CD4-positive, CD25-positive, alpha-beta regulatory T cell (primary cell): ENCODE measurements at regions not wholly inside any gene's neighbourhood (a gene's known extent, or its start where the extent isn't known, plus 50 kb on each side); places are given as distances from the start of the nearest gene placed in this dataset.
"Not testable (repeated sequence)": the region's sequence is repeated elsewhere in the genome, so short reads cannot be mapped to it uniquely, and the experiment has no call there.

Experiments
- ATAC-seq, 2 donors: fragments of 150-1000 bp; cut with Tn5 transposase; one replicate each; pipeline ENCODE4 v1.10.0; 2021; ENCODE audit warnings: low read depth in 2 of 2, moderate number of reproducible peaks in 2 of 2, moderate library complexity in 1 of 2
- DNase-seq, 3 donors: peaks; one replicate each; pipeline versions ENCODE4 v3.0.0 to v3.0.0-alpha.2; 2012 to 2022; ENCODE audit warnings: mixed read lengths in 1 of 3
- H3K27ac ChIP-seq: one replicate; pipeline ENCODE4 v1.7.0; 2013; ENCODE audit warnings: mild to moderate bottlenecking, low read length; ENCODE audit not compliant: insufficient read depth, poor library complexity, severe bottlenecking
- H3K27me3 ChIP-seq: one replicate; pipeline ENCODE4 v1.7.0; 2013; ENCODE audit warnings: low read length; ENCODE audit not compliant: control insufficient read depth, insufficient read depth
- H3K36me3 ChIP-seq: one replicate; pipeline ENCODE4 v1.7.0; 2013; ENCODE audit warnings: mild to moderate bottlenecking, low read length, moderate library complexity; ENCODE audit not compliant: control insufficient read depth, insufficient read depth
- H3K4me1 ChIP-seq: 2 replicates; pipeline ENCODE4 v1.7.0; 2013; ENCODE audit warnings: mild to moderate bottlenecking, low read length; ENCODE audit not compliant: insufficient read depth, control insufficient read depth, poor library complexity, severe bottlenecking
- H3K4me3 ChIP-seq: one replicate; pipeline ENCODE4 v1.7.0; 2013; ENCODE audit warnings: low read depth, mild to moderate bottlenecking, low read length, moderate library complexity
- H3K9me3 ChIP-seq, 2 experiments: 1 replicate in 1 of 2; 2 replicates in 1 of 2; pipeline ENCODE4 v1.7.0; 2013; ENCODE audit warnings: low read length in 2 of 2, mild to moderate bottlenecking in 1 of 2, moderate library complexity in 1 of 2; ENCODE audit not compliant: control insufficient read depth in 2 of 2
- H3K27ac Mint-ChIP-seq, 3 donors: one replicate each; pipeline ENCODE4 v1.8.0; 2020 to 2022; ENCODE audit warnings: mild to moderate bottlenecking in 3 of 3, mixed read lengths in 3 of 3, moderate library complexity in 2 of 3
- H3K27me3 Mint-ChIP-seq: one replicate; pipeline ENCODE4 v1.8.0; 2022; ENCODE audit warnings: mild to moderate bottlenecking, mixed read lengths
- H3K36me3 Mint-ChIP-seq: one replicate; pipeline ENCODE4 v1.8.0; 2020; ENCODE audit warnings: mixed read lengths
- H3K4me1 Mint-ChIP-seq, 4 donors: one replicate each; pipeline ENCODE4 v1.8.0; 2020 to 2022; ENCODE audit warnings: mixed read lengths in 4 of 4, mild to moderate bottlenecking in 1 of 4
- H3K4me3 Mint-ChIP-seq, 4 donors: one replicate each; pipeline ENCODE4 v1.8.0; 2020 to 2022; ENCODE audit warnings: mild to moderate bottlenecking in 4 of 4, mixed read lengths in 4 of 4, moderate library complexity in 3 of 4
- H3K9me3 Mint-ChIP-seq, 7 donors: one replicate each; pipeline ENCODE4 v1.8.0; 2020 to 2022; ENCODE audit warnings: mixed read lengths in 7 of 7, mild to moderate bottlenecking in 3 of 7, moderate library complexity in 2 of 7

DNA sequence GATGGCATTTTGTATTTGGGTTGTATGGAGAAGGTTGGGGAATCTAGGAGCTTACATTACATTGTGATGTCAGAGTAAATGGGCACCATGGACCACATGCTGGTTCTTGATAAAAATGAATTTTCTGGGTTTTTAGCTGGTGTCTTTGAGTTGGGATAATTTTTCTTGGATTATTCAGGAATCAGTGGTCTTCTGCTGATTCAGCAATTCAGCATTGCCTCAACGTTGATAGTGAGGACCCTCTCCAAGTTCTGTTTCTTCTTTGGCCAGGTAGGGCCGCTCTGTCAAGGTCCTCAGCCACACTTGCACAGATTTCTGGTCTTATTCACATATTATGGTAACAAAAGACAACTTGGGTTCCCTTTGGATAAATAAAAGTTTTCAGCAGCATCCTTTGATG is 312.0 kb upstream of the TPK1 start:
- ATAC-seq (no peak), DNase-seq (no peak)
- peaks cover 0 to 2% (median 0%) of the 10 kb centered on the region in 7 donors for H3K9me3 Mint-ChIP-seq
- no peaks in the 10 kb centered on the region for H3K27me3 Mint-ChIP-seq
- no peak overlapping the region for H3K4me3 Mint-ChIP-seq
- Histone ChIP-seq H3K27me3 (no peaks in the 10 kb centered on the region), H3K9me3 (no peaks in the 10 kb centered on the region), H3K4me1 (no peaks in the 10 kb centered on the region), H3K36me3 (no peaks in the 10 kb centered on the region), H3K27ac (no peak overlapping the region), H3K4me3 (no peak overlapping the region)
- no peaks in the 10 kb centered on the region for H3K4me1 Mint-ChIP-seq
- H3K27ac Mint-ChIP-seq: no peak overlapping the region
- no peaks in the 10 kb centered on the region for H3K36me3 Mint-ChIP-seq

DNA sequence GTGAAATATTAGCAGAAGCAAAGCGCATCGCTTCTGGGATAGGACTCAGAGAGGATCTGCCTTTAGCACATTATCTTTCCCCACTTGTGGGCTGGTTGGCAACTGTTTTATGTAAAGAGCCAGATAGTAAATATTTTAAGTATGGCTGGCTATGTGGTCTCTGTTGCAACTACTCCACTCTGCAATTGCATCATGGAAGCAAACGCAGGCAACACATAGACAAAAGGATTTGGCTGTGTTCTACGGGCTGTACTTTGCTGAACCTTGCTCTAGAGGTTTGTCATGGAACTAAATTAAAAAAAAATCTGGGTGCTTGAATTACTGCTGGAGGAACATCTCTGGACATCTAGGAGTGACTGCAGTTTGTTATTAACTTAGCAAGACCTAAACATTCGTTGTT is 307.8 kb upstream of the TPK1 start:
- H3K9me3 Mint-ChIP-seq: no peaks in the 10 kb centered on the region
- H3K27ac ChIP-seq: no peak overlapping the region
- no peaks in the 10 kb centered on the region for H3K36me3 ChIP-seq
- no peaks in the 10 kb centered on the region for H3K4me1 ChIP-seq
- H3K4me3 Mint-ChIP-seq: no peak overlapping the region
- no peaks in the 10 kb centered on the region for H3K27me3 Mint-ChIP-seq
- H3K27ac Mint-ChIP-seq: no peak overlapping the region
- no peaks in the 10 kb centered on the region for H3K4me1 Mint-ChIP-seq
- ATAC-seq (no peak), DNase-seq (no peak)
- no peak overlapping the region for H3K4me3 ChIP-seq
- no peaks in the 10 kb centered on the region for H3K36me3 Mint-ChIP-seq
- H3K9me3 ChIP-seq: no peaks in the 10 kb centered on the region
- no peaks in the 10 kb centered on the region for H3K27me3 ChIP-seq

DNA sequence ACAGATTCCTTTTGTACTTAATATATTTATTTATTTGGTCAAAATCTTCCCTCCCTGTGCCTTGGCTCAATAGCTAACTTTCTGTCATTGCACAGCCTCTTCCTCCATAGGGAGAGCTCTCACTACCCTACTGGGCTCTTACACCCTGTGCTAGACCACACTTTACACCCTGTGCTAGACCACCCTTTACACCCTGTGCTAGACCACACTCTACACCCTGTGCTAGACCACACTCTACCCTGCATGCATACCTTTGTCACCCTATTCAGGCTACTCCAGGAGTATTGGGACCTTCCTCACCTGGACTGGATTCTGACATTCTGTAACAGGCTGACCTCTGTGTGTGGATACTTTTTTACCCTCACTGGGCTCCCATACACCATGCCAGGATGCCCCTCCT is 298.5 kb upstream of the TPK1 start:
- Histone ChIP-seq H3K9me3 (no peaks in the 10 kb centered on the region), H3K27ac (no peak overlapping the region), H3K27me3 (no peaks in the 10 kb centered on the region), H3K4me1 (no peaks in the 10 kb centered on the region), H3K4me3 (no peak overlapping the region), H3K36me3 (no peaks in the 10 kb centered on the region)
- peaks cover 0 to 7% (median 0%) of the 10 kb centered on the region in 7 donors for H3K9me3 Mint-ChIP-seq
- ATAC-seq (no peak), DNase-seq (no peak)
- H3K4me1 Mint-ChIP-seq: no peaks in the 10 kb centered on the region
- H3K36me3 Mint-ChIP-seq: no peaks in the 10 kb centered on the region
- no peak overlapping the region for H3K27ac Mint-ChIP-seq
- no peaks in the 10 kb centered on the region for H3K27me3 Mint-ChIP-seq
- no peak overlapping the region for H3K4me3 Mint-ChIP-seq

DNA sequence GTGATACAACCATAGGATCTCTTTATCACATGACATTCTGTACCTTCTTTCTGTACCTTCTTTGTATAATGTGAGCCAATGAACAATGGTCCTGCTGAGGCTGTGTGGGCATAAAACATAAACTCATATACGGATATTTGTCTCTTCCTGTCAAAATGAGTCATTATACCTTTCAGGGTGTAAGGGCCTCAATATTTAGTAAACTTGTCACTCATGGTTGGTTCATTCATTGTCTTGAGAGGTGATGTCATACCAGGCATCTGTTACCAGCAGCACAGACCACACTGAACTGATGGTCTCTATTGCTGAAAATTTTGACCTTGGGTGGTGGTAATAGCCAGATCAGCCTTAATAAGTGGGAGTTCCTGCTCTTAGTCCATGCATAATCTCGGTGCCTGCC is 287.6 kb upstream of the TPK1 start:
- Mint-ChIP-seq H3K27me3 (no peaks in the 10 kb centered on the region), H3K9me3 (peaks cover 0 to 14% (median 0%) of the 10 kb centered on the region in 7 donors), H3K4me3 (no peak overlapping the region), H3K4me1 (no peaks in the 10 kb centered on the region), H3K27ac (no peak overlapping the region), H3K36me3 (no peaks in the 10 kb centered on the region)
- no peak for ATAC-seq
- no peak for DNase-seq
- Histone ChIP-seq H3K4me1 (no peaks in the 10 kb centered on the region), H3K27me3 (no peaks in the 10 kb centered on the region), H3K9me3 (no peaks in the 10 kb centered on the region), H3K4me3 (no peak overlapping the region), H3K36me3 (no peaks in the 10 kb centered on the region), H3K27ac (no peak overlapping the region)

DNA sequence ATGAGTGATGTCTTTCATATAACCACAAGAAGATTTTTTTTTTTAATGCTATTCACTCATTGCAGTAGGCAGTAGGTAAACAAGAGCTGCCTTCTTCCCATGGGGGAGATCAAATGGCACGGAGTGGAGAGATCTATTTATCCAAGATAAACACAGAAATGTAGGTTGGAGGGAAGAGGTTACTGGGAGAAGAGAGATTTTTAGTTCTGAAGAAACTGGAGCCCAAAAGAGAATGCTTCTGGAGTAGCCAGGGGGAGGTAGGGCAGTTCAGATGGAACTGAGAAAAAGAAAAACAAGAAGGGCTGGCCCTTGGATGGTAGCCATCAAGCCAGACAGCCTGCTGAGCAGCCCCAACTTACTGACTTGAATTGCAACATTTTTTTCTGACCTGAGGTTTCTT is 270.1 kb upstream of the TPK1 start:
- DNase-seq: no peak
- Mint-ChIP-seq H3K9me3 (peaks cover 0 to 4% (median 0%) of the 10 kb centered on the region in 7 donors), H3K4me1 (no peaks in the 10 kb centered on the region), H3K36me3 (no peaks in the 10 kb centered on the region), H3K27me3 (no peaks in the 10 kb centered on the region), H3K27ac (no peak overlapping the region), H3K4me3 (no peak overlapping the region)
- Histone ChIP-seq H3K27ac (no peak overlapping the region), H3K4me3 (no peak overlapping the region), H3K36me3 (no peaks in the 10 kb centered on the region), H3K9me3 (no peaks in the 10 kb centered on the region), H3K27me3 (no peaks in the 10 kb centered on the region), H3K4me1 (no peaks in the 10 kb centered on the region)
- no peak for ATAC-seq

DNA sequence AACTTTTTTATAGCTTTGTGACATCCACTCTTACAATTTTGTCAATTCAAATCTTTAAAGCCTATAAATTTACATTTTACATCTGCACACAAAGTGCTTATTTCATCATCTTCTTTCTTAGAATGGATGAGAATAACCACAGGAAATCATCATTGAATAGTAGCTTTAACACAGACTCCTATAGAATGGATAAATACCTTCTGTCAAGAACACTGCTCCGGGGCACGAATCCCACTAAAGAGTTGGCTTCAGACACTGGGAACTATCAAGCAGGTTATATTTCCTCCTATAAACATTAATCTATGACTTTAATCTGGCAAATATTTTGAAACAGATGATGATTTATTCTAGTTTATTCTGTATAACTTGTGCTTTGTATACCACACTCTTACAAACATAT is 269.7 kb upstream of the TPK1 start:
- H3K4me3 Mint-ChIP-seq: no peak overlapping the region
- H3K27ac Mint-ChIP-seq: no peak overlapping the region
- no peak for ATAC-seq
- H3K4me1 Mint-ChIP-seq: no peaks in the 10 kb centered on the region
- H3K9me3 Mint-ChIP-seq: peaks cover 0 to 4% (median 0%) of the 10 kb centered on the region in 7 donors
- peaks cover 4% of the 10 kb centered on the region for H3K27me3 Mint-ChIP-seq
- DNase-seq: no peak
- Histone ChIP-seq H3K4me1 (no peaks in the 10 kb centered on the region), H3K27ac (no peak overlapping the region), H3K27me3 (no peaks in the 10 kb centered on the region), H3K9me3 (no peaks in the 10 kb centered on the region), H3K36me3 (no peaks in the 10 kb centered on the region), H3K4me3 (no peak overlapping the region)
- no peaks in the 10 kb centered on the region for H3K36me3 Mint-ChIP-seq

DNA sequence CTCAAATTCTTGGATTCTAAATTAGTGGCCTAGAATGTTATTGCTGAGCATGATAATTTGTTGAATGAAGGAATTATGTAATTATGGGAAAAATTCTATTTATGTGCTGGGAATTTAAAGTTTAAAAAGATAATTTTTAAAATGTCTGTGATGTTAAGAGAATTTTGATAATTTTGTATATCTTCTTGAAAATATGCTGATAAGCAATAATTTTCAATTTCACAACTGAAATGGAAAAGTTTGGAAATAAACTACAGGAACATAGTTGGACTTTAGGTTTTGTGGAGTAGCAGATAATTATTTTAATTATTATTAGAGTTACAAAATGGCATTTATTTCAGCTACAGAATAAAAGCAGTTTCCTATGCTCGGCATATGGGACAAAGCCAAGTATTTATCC is 268.5 kb upstream of the TPK1 start:
- Histone ChIP-seq H3K4me3 (no peak overlapping the region), H3K9me3 (no peaks in the 10 kb centered on the region), H3K36me3 (no peaks in the 10 kb centered on the region), H3K4me1 (no peaks in the 10 kb centered on the region), H3K27ac (no peak overlapping the region), H3K27me3 (no peaks in the 10 kb centered on the region)
- Mint-ChIP-seq H3K4me1 (no peaks in the 10 kb centered on the region), H3K4me3 (no peak overlapping the region), H3K36me3 (no peaks in the 10 kb centered on the region), H3K9me3 (peaks cover 0 to 2% (median 0%) of the 10 kb centered on the region in 7 donors), H3K27ac (no peak overlapping the region), H3K27me3 (peaks cover 5% of the 10 kb centered on the region)
- DNase-seq (no peak), ATAC-seq (no peak)

DNA sequence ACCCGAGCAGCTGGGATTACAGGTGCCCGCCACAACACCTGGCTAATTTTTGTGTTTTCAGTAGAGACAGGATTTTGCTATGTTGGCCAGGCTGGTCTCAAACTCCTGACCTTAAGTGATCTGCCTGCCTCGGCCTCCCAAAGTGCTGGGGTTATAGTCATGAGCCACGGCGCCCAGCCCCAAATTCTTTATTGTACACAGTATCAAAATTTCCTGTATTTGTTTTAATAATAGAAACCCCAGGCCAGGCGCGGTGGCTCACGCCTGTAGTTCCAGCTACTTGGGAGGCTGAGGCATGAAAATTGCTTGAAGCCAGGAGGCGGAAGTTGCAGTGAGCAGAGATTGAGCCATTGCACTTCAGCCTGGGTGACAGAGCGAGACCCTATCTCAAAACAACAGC is 266.3 kb upstream of the TPK1 start:
- H3K9me3 ChIP-seq, H3K27ac ChIP-seq, H3K36me3 ChIP-seq, H3K27me3 ChIP-seq, H3K4me1 ChIP-seq, DNase-seq, H3K27ac Mint-ChIP-seq, H3K4me3 ChIP-seq, ATAC-seq, H3K27me3 Mint-ChIP-seq, H3K36me3 Mint-ChIP-seq, H3K4me3 Mint-ChIP-seq, H3K9me3 Mint-ChIP-seq, H3K4me1 Mint-ChIP-seq: not testable (repeated sequence)
